ENCODE measurements at regions not wholly inside any gene's neighbourhood (a gene's known extent, or its start where the extent isn't known, plus 50 kb on each side); places are given as distances from the start of the nearest gene placed in this dataset.

GRCh38 chr3:135811651-135812050 lies 153.9 kb upstream of the PPP2R3A start:
- Histone ChIP-seq H3K79me2 (ENCODE audit: control insufficient read depth, insufficient read depth, low read length, poor library complexity) (no peaks in the 10 kb centered on the region), H3K18ac (ENCODE audit: low read length) (no peak overlapping the region), H3K36me3 (ENCODE audit: control insufficient read depth in 1 of 2, insufficient read depth in 2 of 2, low read length in 2 of 2) (no peaks in the 10 kb centered on the region), H3K4me2 (ENCODE audit: low read length) (no peak overlapping the region), H3K14ac (ENCODE audit: low read length) (no peak overlapping the region), H3K27me3 (ENCODE audit: insufficient read depth, low read length) (no peaks in the 10 kb centered on the region), H3K23ac (ENCODE audit: low read length) (no peak overlapping the region), H4K8ac (ENCODE audit: low read depth, low read length) (no peak overlapping the region), H3K79me1 (ENCODE audit: low read length) (no peaks in the 10 kb centered on the region), H3K4ac (ENCODE audit: low read depth, low read length) (no peak overlapping the region), H3K4me3 (ENCODE audit: low read depth, low read length) (no peak overlapping the region), H2AK5ac (ENCODE audit: low read length) (no peak overlapping the region), H2AFZ (ENCODE audit: insufficient read depth, low read length, poor library complexity) (no peak overlapping the region), H3K4me1 (ENCODE audit: control insufficient read depth in 1 of 2, insufficient read depth in 2 of 2, low read length in 2 of 2) (no peaks in the 10 kb centered on the region), H2BK120ac (ENCODE audit: insufficient read depth, low read length, poor library complexity) (no peak overlapping the region), H2BK5ac (ENCODE audit: low read depth, low read length, poor library complexity) (no peak overlapping the region), H3K9ac (ENCODE audit: low read length) (no peak overlapping the region), H3K27ac (ENCODE audit: low read depth, low read length) (no peak overlapping the region), H4K12ac (ENCODE audit: low read depth, low read length) (no peak overlapping the region), H2BK12ac (ENCODE audit: low read length) (no peak overlapping the region), H3K9me3 (ENCODE audit: insufficient read depth, low read depth, low read length) (no peaks in the 10 kb centered on the region), H4K91ac (ENCODE audit: low read depth, low read length) (no peak overlapping the region)
- DNase-seq, result no peak
- no CpG with 5 or more reads among the region's 8 CpGs for WGBS (ENCODE audit: extremely low coverage, insufficient coverage, insufficient read length)

DNA sequence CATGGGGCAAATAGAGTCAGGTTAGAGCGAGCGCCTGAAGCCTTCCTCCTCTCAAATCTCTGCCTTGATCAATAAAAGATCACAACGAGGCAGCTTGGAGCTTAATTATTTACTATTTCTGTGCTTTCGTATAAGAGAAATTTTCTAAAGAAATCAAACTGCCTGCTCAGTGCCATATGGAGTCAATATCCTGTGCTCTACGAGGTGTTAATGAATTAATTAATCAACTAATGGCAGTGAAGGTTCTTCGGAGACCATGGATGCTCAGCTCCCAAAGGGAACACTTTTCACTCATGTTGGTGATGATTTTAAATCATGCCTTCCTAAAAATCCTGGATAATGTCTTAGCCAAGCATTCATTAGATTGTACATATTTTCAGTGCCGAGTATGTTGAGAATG lies 153.5 kb upstream of the PPP2R3A start:
- Histone ChIP-seq H3K4me2 (ENCODE audit: low read length) (no peak overlapping the region), H3K4me1 (ENCODE audit: control insufficient read depth in 1 of 2, insufficient read depth in 2 of 2, low read length in 2 of 2) (no peaks in the 10 kb centered on the region), H2BK5ac (ENCODE audit: low read depth, low read length, poor library complexity) (no peak overlapping the region), H4K91ac (ENCODE audit: low read depth, low read length) (no peak overlapping the region), H3K9me3 (ENCODE audit: insufficient read depth, low read depth, low read length) (no peaks in the 10 kb centered on the region), H4K8ac (ENCODE audit: low read depth, low read length) (no peak overlapping the region), H3K27me3 (ENCODE audit: insufficient read depth, low read length) (no peaks in the 10 kb centered on the region), H3K18ac (ENCODE audit: low read length) (no peak overlapping the region), H3K36me3 (ENCODE audit: control insufficient read depth in 1 of 2, insufficient read depth in 2 of 2, low read length in 2 of 2) (no peaks in the 10 kb centered on the region), H3K14ac (ENCODE audit: low read length) (no peak overlapping the region), H2AFZ (ENCODE audit: insufficient read depth, low read length, poor library complexity) (no peak overlapping the region), H2BK12ac (ENCODE audit: low read length) (no peak overlapping the region), H3K9ac (ENCODE audit: low read length) (no peak overlapping the region), H3K4me3 (ENCODE audit: low read depth, low read length) (no peak overlapping the region), H4K12ac (ENCODE audit: low read depth, low read length) (no peak overlapping the region), H3K27ac (ENCODE audit: low read depth, low read length) (no peak overlapping the region), H3K79me1 (ENCODE audit: low read length) (no peaks in the 10 kb centered on the region), H3K23ac (ENCODE audit: low read length) (no peak overlapping the region), H2BK120ac (ENCODE audit: insufficient read depth, low read length, poor library complexity) (no peak overlapping the region), H2AK5ac (ENCODE audit: low read length) (no peak overlapping the region), H3K4ac (ENCODE audit: low read depth, low read length) (no peak overlapping the region), H3K79me2 (ENCODE audit: control insufficient read depth, insufficient read depth, low read length, poor library complexity) (no peaks in the 10 kb centered on the region)
- no CpG with 5 or more reads among the region's 7 CpGs for WGBS (ENCODE audit: extremely low coverage, insufficient coverage, insufficient read length)
- DNase-seq, result no peak

- Histone ChIP-seq H2BK12ac (ENCODE audit: low read length) (no peak overlapping the region), H3K4me1 (ENCODE audit: control insufficient read depth in 1 of 2, insufficient read depth in 2 of 2, low read length in 2 of 2) (no peaks in the 10 kb centered on the region), H3K4ac (ENCODE audit: low read depth, low read length) (no peak overlapping the region), H3K18ac (ENCODE audit: low read length) (no peak overlapping the region), H3K27me3 (ENCODE audit: insufficient read depth, low read length) (no peaks in the 10 kb centered on the region), H4K12ac (ENCODE audit: low read depth, low read length) (no peak overlapping the region), H3K4me3 (ENCODE audit: low read depth, low read length) (no peak overlapping the region), H4K91ac (ENCODE audit: low read depth, low read length) (no peak overlapping the region), H3K9ac (ENCODE audit: low read length) (no peak overlapping the region), H2AFZ (ENCODE audit: insufficient read depth, low read length, poor library complexity) (no peak overlapping the region), H2BK120ac (ENCODE audit: insufficient read depth, low read length, poor library complexity) (no peak overlapping the region), H3K27ac (ENCODE audit: low read depth, low read length) (no peak overlapping the region), H3K79me2 (ENCODE audit: control insufficient read depth, insufficient read depth, low read length, poor library complexity) (no peaks in the 10 kb centered on the region), H4K8ac (ENCODE audit: low read depth, low read length) (no peak overlapping the region), H3K4me2 (ENCODE audit: low read length) (no peak overlapping the region), H2AK5ac (ENCODE audit: low read length) (no peak overlapping the region), H3K23ac (ENCODE audit: low read length) (no peak overlapping the region), H3K14ac (ENCODE audit: low read length) (no peak overlapping the region), H3K9me3 (ENCODE audit: insufficient read depth, low read depth, low read length) (no peaks in the 10 kb centered on the region), H3K36me3 (ENCODE audit: control insufficient read depth in 1 of 2, insufficient read depth in 2 of 2, low read length in 2 of 2) (no peaks in the 10 kb centered on the region), H2BK5ac (ENCODE audit: low read depth, low read length, poor library complexity) (no peak overlapping the region), H3K79me1 (ENCODE audit: low read length) (no peaks in the 10 kb centered on the region)
- DNase-seq, result no peak
Measured at GRCh38 chr3:135834465-135834864, 131.1 kb upstream of the PPP2R3A start.

GRCh38 chr3:135837977-135838631 lies 127.4 kb upstream of the PPP2R3A start:
- H3K27me3 ChIP-seq (ENCODE audit: insufficient read depth, low read length), result no peaks in the 10 kb centered on the region
- H2AK5ac ChIP-seq (ENCODE audit: low read length), result no peak overlapping the region
- no peaks in the 10 kb centered on the region for H3K4me1 ChIP-seq (ENCODE audit: control insufficient read depth in 1 of 2, insufficient read depth in 2 of 2, low read length in 2 of 2)
- H2BK12ac ChIP-seq (ENCODE audit: low read length), result no peak overlapping the region
- no peak overlapping the region for H3K14ac ChIP-seq (ENCODE audit: low read length)
- H4K91ac ChIP-seq (ENCODE audit: low read depth, low read length), result no peak overlapping the region
- H2BK120ac ChIP-seq (ENCODE audit: insufficient read depth, low read length, poor library complexity), result no peak overlapping the region
- H4K12ac ChIP-seq (ENCODE audit: low read depth, low read length), result no peak overlapping the region
- H3K36me3 ChIP-seq (ENCODE audit: control insufficient read depth in 1 of 2, insufficient read depth in 2 of 2, low read length in 2 of 2), result no peaks in the 10 kb centered on the region
- H3K4ac ChIP-seq (ENCODE audit: low read depth, low read length), result no peak overlapping the region
- no peaks in the 10 kb centered on the region for H3K79me1 ChIP-seq (ENCODE audit: low read length)
- no peak overlapping the region for H3K4me3 ChIP-seq (ENCODE audit: low read depth, low read length)
- no peak overlapping the region for H3K27ac ChIP-seq (ENCODE audit: low read depth, low read length)
- H3K23ac ChIP-seq (ENCODE audit: low read length), result no peak overlapping the region
- H3K4me2 ChIP-seq (ENCODE audit: low read length), result no peak overlapping the region
- no CpG with 5 or more reads among the region's 5 CpGs for WGBS (ENCODE audit: extremely low coverage, insufficient coverage, insufficient read length)
- no peaks in the 10 kb centered on the region for H3K79me2 ChIP-seq (ENCODE audit: control insufficient read depth, insufficient read depth, low read length, poor library complexity)
- no peak overlapping the region for H2BK5ac ChIP-seq (ENCODE audit: low read depth, low read length, poor library complexity)
- H3K9me3 ChIP-seq (ENCODE audit: insufficient read depth, low read depth, low read length), result no peaks in the 10 kb centered on the region
- H3K18ac ChIP-seq (ENCODE audit: low read length), result no peak overlapping the region
- no peak overlapping the region for H4K8ac ChIP-seq (ENCODE audit: low read depth, low read length)
- H2AFZ ChIP-seq (ENCODE audit: insufficient read depth, low read length, poor library complexity), result no peak overlapping the region
- no peak overlapping the region for H3K9ac ChIP-seq (ENCODE audit: low read length)
- DNase-seq, result no peak

Measured in trophoblast cell (in vitro differentiated cells and primary cell).